ENCODE measurements at regions not wholly inside any gene's neighbourhood (a gene's known extent, or its start where the extent isn't known, plus 50 kb on each side); places are given as distances from the start of the nearest gene placed in this dataset.
"Not testable (repeated sequence)": the region's sequence is repeated elsewhere in the genome, so short reads cannot be mapped to it uniquely, and the experiment has no call there.

DNA sequence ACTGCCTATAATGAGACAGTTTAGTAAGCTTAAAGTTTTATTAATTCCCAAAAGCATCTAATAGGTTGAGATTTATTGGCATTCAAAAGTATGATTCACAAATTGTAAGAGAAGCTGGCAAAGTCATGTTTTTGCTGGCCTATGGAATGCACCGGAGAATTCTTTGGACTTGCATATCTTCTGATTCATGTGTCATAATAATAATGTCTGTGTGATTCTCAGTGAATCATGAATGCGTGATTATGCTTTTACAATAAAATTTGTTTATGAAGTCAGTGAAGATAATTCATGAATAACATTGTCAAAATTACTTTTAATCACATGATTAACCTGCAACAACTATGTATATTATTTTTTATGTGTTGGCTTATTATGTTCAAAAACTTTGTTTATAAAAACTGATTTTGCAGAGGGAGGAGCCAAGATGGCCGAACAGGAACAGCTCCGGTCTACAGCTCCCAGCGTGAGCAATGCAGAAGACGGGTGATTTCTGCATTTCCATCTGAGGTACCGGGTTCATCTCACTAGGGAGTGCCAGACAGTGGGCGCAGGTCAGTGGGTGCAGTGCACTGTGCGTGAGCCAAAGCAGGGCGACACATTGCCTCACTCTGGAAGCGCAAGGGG, 389.2 kb downstream of the SRGAP2C start:
- not testable (repeated sequence) for DNase-seq

DNA sequence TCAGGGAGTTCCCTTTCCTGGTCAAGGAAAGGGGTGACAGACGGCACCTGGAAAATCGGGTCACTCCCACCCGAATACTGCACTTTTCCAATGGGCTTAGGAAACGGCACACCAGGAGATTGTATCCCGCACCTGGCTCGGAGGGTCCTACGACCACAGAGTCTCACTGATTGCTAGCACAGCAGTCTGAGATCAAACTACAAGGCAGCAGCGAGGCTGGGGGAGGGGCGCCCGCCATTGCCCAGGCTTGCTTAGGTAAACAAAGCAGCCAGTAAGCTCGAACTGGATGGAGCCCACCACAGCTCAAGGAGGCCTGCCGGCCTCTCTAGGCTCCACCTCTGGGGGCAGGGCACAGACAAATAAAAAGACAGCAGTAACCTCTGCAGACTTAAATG, 389.7 kb downstream of the SRGAP2C start:
- not testable (repeated sequence) for DNase-seq

DNA sequence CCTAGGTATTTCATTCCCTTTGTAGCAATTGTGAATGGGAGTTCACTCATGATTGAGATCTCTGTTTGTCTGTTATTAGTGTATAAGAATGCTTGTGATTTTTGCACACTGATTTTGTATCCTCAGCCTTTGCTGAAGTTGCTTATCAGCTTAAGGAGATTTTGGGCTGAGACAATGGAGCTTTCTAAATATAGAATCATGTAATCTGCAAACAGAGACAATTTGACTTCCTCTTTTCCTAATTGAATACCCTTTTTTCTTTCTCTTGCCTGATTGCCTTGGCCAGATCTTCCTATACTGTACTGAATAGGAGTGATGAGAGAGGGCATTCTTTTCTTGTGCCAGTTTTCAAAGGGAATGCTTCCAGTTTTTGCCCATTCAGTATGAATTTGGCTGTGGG, 398.1 kb downstream of the SRGAP2C start:
- not testable (repeated sequence) for DNase-seq

DNA sequence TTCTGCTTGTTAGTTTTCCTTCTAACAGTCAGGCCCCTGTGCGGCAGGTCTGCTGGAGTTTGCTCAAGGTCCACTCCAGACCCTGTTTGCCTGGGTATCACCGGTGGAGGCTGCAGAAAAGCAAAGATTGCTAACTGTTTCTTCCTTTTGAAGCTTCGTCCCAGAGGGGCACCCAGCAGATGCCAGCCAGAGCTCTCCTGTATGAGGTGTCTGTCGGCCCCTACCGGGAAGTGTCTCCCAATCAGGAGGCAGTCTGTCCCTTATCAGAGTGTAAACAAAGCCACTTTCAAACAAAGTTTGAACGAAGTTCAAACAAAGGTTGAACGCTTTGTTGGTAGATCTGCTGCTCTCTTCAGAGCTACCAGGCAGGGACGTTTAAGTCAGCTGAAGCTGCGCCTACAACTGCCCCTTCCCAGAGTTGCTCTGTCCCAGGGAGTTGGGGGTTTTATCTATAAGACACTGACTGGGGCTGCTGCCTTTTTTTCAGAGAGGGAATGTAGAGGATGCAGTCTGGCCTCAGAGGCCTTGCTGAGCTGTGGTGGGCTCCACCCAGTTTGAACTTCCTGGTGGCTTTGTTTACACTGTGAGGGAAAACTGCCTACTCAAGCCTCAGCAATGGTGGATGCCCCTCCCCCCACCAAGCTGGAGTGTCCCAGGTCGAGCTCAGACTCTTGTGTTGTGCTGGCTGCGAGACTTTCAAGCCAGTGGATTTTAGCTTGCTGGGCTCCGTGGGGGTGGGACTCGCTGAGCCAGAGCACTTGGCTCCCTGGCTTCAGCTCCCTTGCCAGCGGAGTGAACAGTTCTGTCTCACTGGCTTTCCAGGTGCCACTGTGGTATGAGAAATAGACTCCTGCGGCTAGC, 401.8 kb downstream of the SRGAP2C start:
- peak in 1 of 2 donors; percentile 7 for DNase-seq

DNA sequence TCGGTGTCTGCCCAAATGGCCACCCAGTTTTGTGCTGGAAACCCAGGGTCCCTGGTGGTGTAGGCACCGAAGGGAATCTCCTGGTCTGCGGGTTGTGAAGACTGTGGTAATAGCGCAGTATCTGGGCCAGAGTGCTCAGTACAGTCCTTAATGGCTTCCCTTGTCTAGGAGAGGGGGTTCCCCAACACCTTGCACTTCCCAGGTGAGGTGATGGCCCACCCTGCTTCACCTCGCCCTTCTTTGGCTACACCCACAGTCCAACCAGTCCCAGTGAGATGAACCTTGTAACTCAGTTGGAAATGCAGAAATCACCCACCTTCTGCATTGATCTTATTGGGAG, 402.4 kb downstream of the SRGAP2C start:
- no peak for DNase-seq

DNA sequence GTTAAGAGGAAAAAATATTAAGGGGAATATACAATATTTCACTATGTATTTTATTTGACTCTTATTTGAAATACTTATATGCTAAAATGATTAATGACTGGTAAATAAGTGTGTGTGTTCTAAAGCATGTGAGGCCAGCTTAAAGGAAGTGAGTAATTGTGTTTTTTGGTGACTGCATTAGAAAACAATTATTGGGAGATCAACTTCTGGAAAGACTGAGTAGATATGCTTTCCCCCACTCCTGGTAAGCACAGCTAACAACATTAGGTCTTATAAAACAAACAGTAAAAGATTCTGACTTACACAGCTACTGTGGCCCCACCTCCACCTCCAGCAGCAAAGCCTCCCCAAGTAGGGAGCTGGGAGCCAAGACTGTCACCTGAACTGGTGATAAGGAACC, 403.0 kb downstream of the SRGAP2C start:
- DNase-seq, result no peak

DNA sequence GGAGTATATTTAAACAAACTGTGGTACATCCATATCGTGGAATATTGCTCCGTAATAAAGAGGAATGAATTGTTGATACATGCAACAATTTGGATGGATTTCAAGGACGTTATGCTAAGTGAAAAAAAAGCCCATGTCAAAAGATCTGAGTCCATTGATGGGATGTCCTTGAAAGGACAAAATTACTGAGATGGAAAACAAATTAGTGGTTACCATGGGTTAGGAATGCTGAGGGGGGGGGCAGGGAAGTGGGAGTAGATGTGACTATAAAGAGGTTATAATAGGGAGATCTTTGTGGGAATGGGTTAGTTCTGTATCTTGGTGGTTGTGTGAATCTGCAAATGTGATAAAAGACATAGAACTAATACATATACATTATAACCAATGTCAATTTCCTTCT, 409.3 kb downstream of the SRGAP2C start:
- no peak for DNase-seq

DNA sequence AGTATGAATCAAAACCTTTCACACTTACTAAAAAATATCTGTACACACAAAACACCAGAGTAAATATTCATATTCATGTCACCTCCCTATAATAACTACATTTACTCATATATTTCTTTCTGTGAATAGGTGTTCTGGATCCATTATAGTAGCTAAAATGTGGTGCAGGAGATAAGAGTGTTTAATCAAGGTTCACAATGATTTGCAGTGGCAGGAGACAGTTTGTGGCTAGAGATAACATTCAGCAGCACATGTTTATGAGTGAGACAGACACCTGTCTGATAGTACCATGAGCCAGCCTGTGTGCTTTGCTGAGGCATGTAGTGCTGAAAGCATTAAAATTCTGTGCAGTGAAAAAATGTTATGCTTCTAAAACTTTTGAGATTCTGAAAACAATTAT, 410.3 kb downstream of the SRGAP2C start:
- no peak for DNase-seq

DNA sequence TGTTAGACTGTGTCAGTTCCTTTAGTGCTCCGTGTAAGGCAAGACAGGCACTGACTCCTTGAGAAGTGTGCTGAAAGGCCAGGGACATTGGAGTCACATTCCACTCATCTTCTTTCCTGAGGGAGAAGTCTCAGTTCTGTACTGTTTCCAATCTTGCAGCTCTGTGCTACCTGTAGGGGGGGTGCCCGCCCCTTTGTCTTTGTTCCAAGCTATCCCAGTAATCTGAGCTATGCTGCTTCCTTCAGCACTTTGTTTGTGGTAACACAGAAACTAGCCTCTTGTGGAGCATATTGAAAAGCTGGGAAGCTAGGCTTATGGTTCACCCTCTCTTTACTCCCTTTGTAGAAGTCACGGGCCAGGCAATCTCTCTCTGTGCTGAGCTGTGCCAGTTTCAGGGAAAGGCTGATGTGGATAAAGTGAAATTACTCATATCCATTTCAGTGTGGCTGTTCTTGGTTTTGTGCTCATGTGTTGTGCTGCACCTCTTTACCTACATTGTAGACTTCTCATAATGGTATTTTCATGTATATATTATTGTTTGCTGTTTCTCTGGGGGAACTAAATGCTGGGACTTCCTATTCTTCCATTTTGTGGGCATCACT, 420.2 kb downstream of the SRGAP2C start:
- DNase-seq, result not testable (repeated sequence)

DNA sequence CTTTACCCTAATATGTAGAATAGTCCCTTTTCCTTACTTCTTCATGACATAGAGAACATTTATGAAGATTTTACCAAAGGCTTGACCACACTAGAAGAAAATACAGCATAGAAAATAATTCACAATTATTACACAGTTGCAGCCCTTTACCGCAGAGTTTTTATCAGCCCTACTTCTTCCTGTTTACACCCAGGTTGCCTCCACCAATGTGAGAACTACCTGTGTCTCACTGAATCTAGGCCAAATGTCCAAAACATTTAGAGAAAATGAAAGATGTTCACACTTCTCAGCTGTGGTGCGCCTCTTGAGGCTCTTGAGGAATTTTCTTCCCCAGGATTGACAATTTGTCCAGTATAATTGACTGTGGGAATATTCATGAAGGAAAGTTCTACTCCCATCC, 422.7 kb downstream of the SRGAP2C start:
- DNase-seq, result not testable (repeated sequence)

Data from CD4-positive, alpha-beta T cell treated with Interleukin-4 for 1 hour (primary cell).